Posterior vena cava (tissue), 2 donors: ENCODE measurements at regions not wholly inside any gene's neighbourhood (a gene's known extent, or its start where the extent isn't known, plus 50 kb on each side); places are given as distances from the start of the nearest gene placed in this dataset.

Source experiments
- DNase-seq: peaks from one replicate; pipeline ENCODE4 v3.0.0-alpha.2; 2020; ENCODE audit warnings: low spot score
- intact Hi-C, 2 donors: fragments of 100-400 bp; cut with DNase I; formaldehyde crosslinking; loops; one replicate each; pipeline versions ENCODE4 v1.14.1 to v1.14.2; 2022 to 2023
- donor health status: DM: yes; HTN: yes; CAD: no.
- donor health status: DM: yes; HTN: yes; CAD: no.

- intact Hi-C loops: loop anchor here in 1 of 2 donors (10.0 kb wide), 1 partner anchor 834 kb away; no protein-coding TSS in a partner anchor
Measured at GRCh38 chr14:56490379-56490778, 89.2 kb upstream of the TMEM260 start.

GRCh38 chr14:56491299-56492285 lies 88.0 kb upstream of the TMEM260 start:
- intact Hi-C loops: loop anchor here in 1 of 2 donors (10.0 kb wide), 1 partner anchor 833 kb away; no protein-coding TSS in a partner anchor
- no peak for DNase-seq

More at GRCh38 chr14:56490379-56490778, 89.2 kb upstream of the TMEM260 start:
- DNase-seq: no peak

GRCh38 chr14:56494167-56494566 lies 85.4 kb upstream of the TMEM260 start:
- intact Hi-C loops: loop anchor here in 1 of 2 donors (10.0 kb wide), 1 partner anchor 831 kb away; no protein-coding TSS in a partner anchor
- no peak for DNase-seq

- intact Hi-C loops: loop anchor here in 1 of 2 donors (10.0 kb wide), 1 partner anchor 827 kb away; no protein-coding TSS in a partner anchor
- DNase-seq: no peak
Measured at GRCh38 chr14:56498112-56498511, 81.5 kb upstream of the TMEM260 start.

GRCh38 chr14:56501909-56502530 lies 77.6 kb upstream of the TMEM260 start:
- DNase-seq: no peak
- intact Hi-C loops: no loop called here

- DNase-seq: no peak
- intact Hi-C loops: no loop called here
Measured at GRCh38 chr14:56505361-56505760, 74.2 kb upstream of the TMEM260 start.

- intact Hi-C loops: no loop called here
- no peak for DNase-seq
Measured at GRCh38 chr14:56512521-56512920, 67.1 kb upstream of the TMEM260 start.

GRCh38 chr14:56514663-56515371 lies 64.8 kb upstream of the TMEM260 start:
- intact Hi-C loops: no loop called here
- no peak for DNase-seq

GRCh38 chr14:56515739-56516138 lies 63.9 kb upstream of the TMEM260 start:
- no peak for DNase-seq
- intact Hi-C loops: no loop called here

- no peak for DNase-seq
- intact Hi-C loops: no loop called here
Measured at GRCh38 chr14:56522403-56522802, 57.2 kb upstream of the TMEM260 start.

- intact Hi-C loops: no loop called here
- DNase-seq: no peak
Measured at GRCh38 chr14:56524971-56525677, 54.5 kb upstream of the TMEM260 start.

- DNase-seq: no peak
- intact Hi-C loops: no loop called here
Measured at GRCh38 chr14:56528927-56529326, 50.7 kb upstream of the TMEM260 start.
